Activated T-helper 17 cell treated with anti-CD3 and anti-CD28 coated beads, Interleukin-2, amount 50 U/mL, for 72 hours (primary cell): ENCODE measurements at regions not wholly inside any gene's neighbourhood (a gene's known extent, or its start where the extent isn't known, plus 50 kb on each side); places are given as distances from the start of the nearest gene placed in this dataset.

Source experiments
- ATAC-seq: fragments of 150-1000 bp; cut with Tn5 transposase; replicated peaks from 2 replicates; pipeline ENCODE4 v1.10.0; 2021; ENCODE audit warnings: mild to moderate bottlenecking, moderate library complexity
- H3K27ac Mint-ChIP-seq: one replicate; pipeline ENCODE4 v1.8.0; 2022; ENCODE audit warnings: mixed read lengths
- H3K27me3 Mint-ChIP-seq: one replicate; pipeline ENCODE4 v1.8.0; 2022; ENCODE audit warnings: mixed read lengths
- H3K36me3 Mint-ChIP-seq: one replicate; pipeline ENCODE4 v1.8.0; 2022; ENCODE audit warnings: low read depth, mild to moderate bottlenecking, mixed read lengths
- H3K4me1 Mint-ChIP-seq: one replicate; pipeline ENCODE4 v1.8.0; 2022; ENCODE audit warnings: mixed read lengths
- H3K4me3 Mint-ChIP-seq: one replicate; pipeline ENCODE4 v1.8.0; 2022; ENCODE audit warnings: mild to moderate bottlenecking, mixed read lengths
- H3K9me3 Mint-ChIP-seq: one replicate; pipeline ENCODE4 v1.8.0; 2022; ENCODE audit warnings: mixed read lengths

GRCh38 chr19:30762651-30763050 is 390.5 kb downstream of the ZNF536 start:
- no peak for ATAC-seq
- Mint-ChIP-seq H3K27ac (no peak overlapping the region), H3K4me1 (no peaks in the 10 kb centered on the region), H3K36me3 (no peaks in the 10 kb centered on the region), H3K9me3 (peaks cover 4% of the 10 kb centered on the region), H3K4me3 (no peak overlapping the region), H3K27me3 (peaks cover 3% of the 10 kb centered on the region)

- H3K27ac Mint-ChIP-seq = no peak overlapping the region
- H3K36me3 Mint-ChIP-seq = no peaks in the 10 kb centered on the region
- peaks cover 3% of the 10 kb centered on the region for H3K27me3 Mint-ChIP-seq
- ATAC-seq = no peak
- no peak overlapping the region for H3K4me3 Mint-ChIP-seq
- no peaks in the 10 kb centered on the region for H3K4me1 Mint-ChIP-seq
- no peaks in the 10 kb centered on the region for H3K9me3 Mint-ChIP-seq
Observed at GRCh38 chr19:30760014-30760413, 387.8 kb downstream of the ZNF536 start.

GRCh38 chr19:30757837-30758617 is 385.8 kb downstream of the ZNF536 start:
- Mint-ChIP-seq H3K27me3 (peaks cover 5% of the 10 kb centered on the region), H3K4me3 (no peak overlapping the region), H3K9me3 (no peaks in the 10 kb centered on the region), H3K27ac (no peak overlapping the region), H3K4me1 (no peaks in the 10 kb centered on the region), H3K36me3 (no peaks in the 10 kb centered on the region)
- ATAC-seq = no peak

DNA sequence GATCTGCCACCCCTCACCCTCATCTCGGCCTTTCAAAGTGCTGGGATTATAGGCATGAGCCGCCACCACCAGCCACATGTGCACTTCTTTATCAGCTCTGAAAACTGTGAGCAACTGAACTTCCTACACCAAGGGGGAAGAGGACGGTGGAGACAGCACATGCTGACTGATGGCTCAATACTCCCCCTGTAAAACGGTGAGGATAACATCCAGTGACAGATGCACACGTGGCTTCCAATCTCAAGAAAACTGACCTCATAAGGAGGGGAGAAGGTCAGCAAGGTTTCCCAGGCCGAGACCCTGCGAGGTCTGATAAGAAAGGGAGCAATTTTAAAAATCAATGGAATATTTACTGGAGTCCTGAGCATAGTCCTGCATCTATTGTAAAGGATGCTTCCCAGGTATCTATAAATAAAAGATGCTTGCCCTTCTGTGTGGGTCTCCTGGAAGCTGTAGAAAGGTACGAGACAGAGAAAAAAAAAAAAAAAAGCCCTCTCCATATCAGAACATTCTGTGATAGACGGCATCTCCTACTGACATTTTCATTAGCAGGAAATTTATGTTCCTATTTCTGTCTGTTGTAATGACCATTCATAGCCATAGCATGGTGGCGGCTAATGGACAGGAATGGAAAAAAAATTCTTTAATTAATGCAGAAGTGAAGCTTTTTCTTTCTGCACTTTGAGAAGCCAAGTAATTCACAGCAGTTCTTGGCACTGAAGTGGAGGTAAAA is 385.1 kb downstream of the ZNF536 start:
- peaks cover 8% of the 10 kb centered on the region for H3K27me3 Mint-ChIP-seq
- no peak overlapping the region for H3K27ac Mint-ChIP-seq
- no peaks in the 10 kb centered on the region for H3K9me3 Mint-ChIP-seq
- H3K4me1 Mint-ChIP-seq = no peaks in the 10 kb centered on the region
- no peaks in the 10 kb centered on the region for H3K36me3 Mint-ChIP-seq
- ATAC-seq = no peak
- no peak overlapping the region for H3K4me3 Mint-ChIP-seq

DNA sequence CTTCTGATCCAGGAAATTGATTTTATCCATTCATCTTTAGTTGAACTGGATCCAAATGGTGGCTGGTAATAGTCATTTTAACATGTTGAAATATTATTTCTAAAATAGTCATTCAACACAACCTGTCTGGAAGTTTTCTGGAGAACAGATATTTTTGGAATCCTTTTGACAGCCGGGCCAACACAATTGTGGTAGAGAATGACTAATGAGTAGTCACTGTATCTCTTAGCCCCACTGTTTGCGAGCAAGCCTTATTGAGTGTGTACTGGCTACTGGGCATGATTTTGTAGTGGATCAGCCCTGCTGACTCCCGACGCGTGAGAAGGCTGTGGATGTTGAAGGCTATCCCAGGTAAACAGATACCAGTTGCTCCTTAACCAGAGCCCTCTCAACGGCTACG is 383.4 kb downstream of the ZNF536 start:
- no peak for ATAC-seq
- H3K9me3 Mint-ChIP-seq = no peaks in the 10 kb centered on the region
- no peaks in the 10 kb centered on the region for H3K4me1 Mint-ChIP-seq
- no peak overlapping the region for H3K4me3 Mint-ChIP-seq
- H3K27ac Mint-ChIP-seq = no peak overlapping the region
- H3K27me3 Mint-ChIP-seq = peaks cover 8% of the 10 kb centered on the region
- H3K36me3 Mint-ChIP-seq = no peaks in the 10 kb centered on the region

DNA sequence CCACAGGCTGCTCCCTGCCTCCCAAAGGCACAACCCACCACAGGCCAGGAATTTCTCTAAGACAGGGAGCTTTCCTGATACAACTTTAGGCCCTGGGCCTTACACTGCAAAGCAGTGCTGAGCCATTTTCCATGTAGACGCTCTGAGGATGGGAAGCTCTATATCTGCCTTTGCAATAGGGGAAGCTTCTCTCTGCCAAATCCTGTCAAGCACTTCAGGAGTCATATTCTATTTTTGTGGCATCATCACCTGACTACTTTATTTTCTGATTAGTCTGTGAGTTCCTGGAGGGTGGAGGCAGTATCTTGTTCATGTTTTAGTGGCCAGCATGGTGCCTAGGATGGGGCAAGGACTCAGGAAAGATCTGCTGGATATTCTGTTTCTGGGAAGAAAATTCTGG is 382.0 kb downstream of the ZNF536 start:
- no peak overlapping the region for H3K4me3 Mint-ChIP-seq
- ATAC-seq = no peak
- no peaks in the 10 kb centered on the region for H3K4me1 Mint-ChIP-seq
- no peak overlapping the region for H3K27ac Mint-ChIP-seq
- H3K9me3 Mint-ChIP-seq = peaks cover 11% of the 10 kb centered on the region
- no peaks in the 10 kb centered on the region for H3K36me3 Mint-ChIP-seq
- H3K27me3 Mint-ChIP-seq = peaks cover 10% of the 10 kb centered on the region

DNA sequence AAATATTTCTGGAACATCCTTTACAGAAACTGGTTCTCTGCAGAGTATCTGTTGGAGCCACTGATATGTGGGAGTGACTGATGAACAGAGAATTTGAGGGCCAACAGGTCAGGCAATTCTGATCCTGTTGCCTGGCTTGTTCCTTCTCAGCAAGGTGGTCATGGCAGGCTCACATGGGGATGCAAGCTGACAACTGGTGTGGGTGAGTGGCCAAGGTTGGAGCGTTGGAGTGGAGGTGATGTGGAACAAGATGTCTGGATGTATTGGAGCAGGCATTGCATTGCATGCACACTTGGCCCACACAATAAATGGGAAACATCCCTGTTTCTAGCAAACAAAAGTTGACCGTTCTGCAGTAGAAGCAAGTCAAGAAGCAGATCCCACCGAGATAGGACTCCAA is 380.7 kb downstream of the ZNF536 start:
- Mint-ChIP-seq H3K27me3 (peaks cover 10% of the 10 kb centered on the region), H3K4me1 (no peaks in the 10 kb centered on the region), H3K36me3 (no peaks in the 10 kb centered on the region), H3K27ac (no peak overlapping the region), H3K9me3 (peaks cover 11% of the 10 kb centered on the region), H3K4me3 (no peak overlapping the region)
- ATAC-seq = no peak

DNA sequence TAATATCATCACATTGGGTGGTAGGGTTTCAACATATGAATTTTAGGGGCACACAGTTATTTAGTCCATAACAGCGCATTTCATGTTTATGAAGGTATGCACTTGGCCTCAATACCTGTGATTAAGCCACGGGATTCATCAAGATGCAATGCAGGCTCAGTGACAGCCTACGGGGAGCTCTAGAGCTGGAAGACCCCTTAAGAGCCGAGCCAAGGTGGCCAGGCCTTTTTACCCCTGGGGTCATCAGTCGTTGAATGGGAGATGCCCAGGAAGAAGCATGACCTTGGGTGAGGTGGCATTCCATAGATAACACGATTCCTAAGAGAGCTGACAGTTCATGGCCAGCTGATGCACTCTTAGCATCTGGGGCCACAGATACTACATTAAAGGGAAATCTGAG is 380.0 kb downstream of the ZNF536 start:
- no peak for ATAC-seq
- no peak overlapping the region for H3K27ac Mint-ChIP-seq
- no peaks in the 10 kb centered on the region for H3K36me3 Mint-ChIP-seq
- no peak overlapping the region for H3K4me3 Mint-ChIP-seq
- peaks cover 10% of the 10 kb centered on the region for H3K27me3 Mint-ChIP-seq
- H3K9me3 Mint-ChIP-seq = peaks cover 11% of the 10 kb centered on the region
- no peaks in the 10 kb centered on the region for H3K4me1 Mint-ChIP-seq

DNA sequence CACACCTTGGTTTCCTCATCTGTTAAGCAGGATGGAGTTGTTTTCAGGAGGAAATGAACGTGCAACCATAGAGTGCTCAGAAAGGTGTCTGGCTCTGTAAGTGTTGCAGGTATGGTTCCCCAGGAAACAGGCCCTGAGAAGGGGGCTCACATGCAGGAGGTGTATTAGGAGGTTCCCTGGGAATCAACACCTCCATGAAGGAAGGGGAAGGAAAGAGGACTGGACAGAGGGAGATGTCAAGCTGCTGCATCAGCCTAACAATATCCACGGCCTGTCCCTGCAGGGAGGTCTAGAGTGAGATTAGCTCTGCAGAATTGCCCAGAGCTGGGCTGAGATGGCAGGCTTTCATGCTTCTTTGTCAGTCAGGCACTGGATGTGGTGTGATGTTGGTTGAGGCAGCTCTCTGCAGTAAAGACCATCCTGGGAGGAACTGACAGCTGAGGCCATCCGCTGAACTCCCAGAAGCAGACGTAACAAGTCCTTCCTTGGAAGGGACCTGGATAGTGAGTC is 373.3 kb downstream of the ZNF536 start:
- ATAC-seq = no peak
- no peak overlapping the region for H3K27ac Mint-ChIP-seq

DNA sequence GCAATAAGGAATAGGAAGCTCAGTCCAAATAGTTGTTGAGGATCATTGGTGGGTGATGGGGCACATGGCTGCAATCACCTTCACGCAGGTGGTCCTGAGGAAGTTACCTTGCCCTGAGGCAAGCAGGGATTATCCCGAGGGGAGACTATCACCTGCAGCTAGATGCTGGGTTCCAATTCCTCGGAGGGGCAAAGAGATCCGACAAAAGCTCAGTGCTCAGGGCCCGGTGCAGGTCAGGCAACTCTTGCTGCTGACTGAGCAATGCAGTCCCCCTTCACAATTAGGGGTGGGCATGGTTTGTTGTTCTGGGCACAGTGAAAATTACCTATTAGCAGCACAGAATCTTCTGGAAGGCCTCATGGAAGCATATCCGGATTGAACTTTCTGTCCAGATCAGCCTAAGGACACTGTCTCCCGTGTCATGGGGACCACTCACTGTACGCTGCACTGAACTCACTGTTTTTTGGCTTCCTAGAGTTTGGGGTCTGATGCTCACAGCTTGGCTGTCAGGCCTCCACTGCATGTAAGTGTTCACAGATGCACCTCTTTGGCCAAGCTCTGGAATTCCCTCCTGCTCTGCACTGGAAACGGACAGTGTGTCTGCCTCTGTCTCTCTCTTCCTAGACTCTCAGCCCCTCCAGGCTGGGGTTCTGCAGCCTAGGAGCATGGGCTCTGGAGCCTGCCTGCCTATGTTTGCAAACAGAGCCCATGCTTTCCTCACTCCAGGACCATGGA is 372.7 kb downstream of the ZNF536 start:
- Mint-ChIP-seq H3K36me3 (no peaks in the 10 kb centered on the region), H3K4me1 (no peaks in the 10 kb centered on the region), H3K27me3 (peaks cover 13% of the 10 kb centered on the region), H3K4me3 (no peak overlapping the region), H3K9me3 (peaks cover 5% of the 10 kb centered on the region), H3K27ac (no peak overlapping the region)
- ATAC-seq = no peak

More for the DNA sequence above, 373.3 kb downstream of the ZNF536 start:
- Mint-ChIP-seq H3K4me3 (no peak overlapping the region), H3K4me1 (no peaks in the 10 kb centered on the region), H3K36me3 (no peaks in the 10 kb centered on the region), H3K9me3 (peaks cover 11% of the 10 kb centered on the region), H3K27me3 (peaks cover 16% of the 10 kb centered on the region)

DNA sequence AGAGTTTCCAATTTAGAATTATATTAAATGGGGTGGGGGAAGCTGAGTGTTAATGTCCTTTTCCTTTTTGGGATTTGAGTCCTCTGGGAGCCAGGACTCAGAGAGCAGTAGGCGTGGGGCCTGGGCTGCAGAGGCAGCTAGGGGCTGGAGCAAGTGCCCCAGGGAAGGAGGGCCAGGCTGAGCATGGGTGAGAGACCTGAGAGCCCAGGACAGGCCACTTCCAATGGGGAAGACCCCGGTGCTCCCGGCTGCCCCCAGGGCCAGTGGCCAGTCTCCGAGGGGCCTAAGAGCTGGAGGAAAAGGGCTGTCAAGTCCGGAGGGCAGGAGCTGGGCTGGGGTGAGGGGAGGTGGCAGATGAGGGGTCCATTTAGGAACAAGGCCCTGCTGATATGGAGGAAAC is 371.5 kb downstream of the ZNF536 start:
- Mint-ChIP-seq H3K9me3 (no peaks in the 10 kb centered on the region), H3K4me3 (no peak overlapping the region), H3K27me3 (peaks cover 13% of the 10 kb centered on the region), H3K27ac (no peak overlapping the region), H3K36me3 (no peaks in the 10 kb centered on the region), H3K4me1 (no peaks in the 10 kb centered on the region)
- ATAC-seq = no peak

GRCh38 chr19:30743011-30743410 is 370.8 kb downstream of the ZNF536 start:
- H3K27me3 Mint-ChIP-seq = peaks cover 13% of the 10 kb centered on the region
- no peak for ATAC-seq
- H3K36me3 Mint-ChIP-seq = no peaks in the 10 kb centered on the region
- H3K4me1 Mint-ChIP-seq = no peaks in the 10 kb centered on the region
- no peak overlapping the region for H3K27ac Mint-ChIP-seq
- no peak overlapping the region for H3K4me3 Mint-ChIP-seq
- H3K9me3 Mint-ChIP-seq = no peaks in the 10 kb centered on the region

- no peaks in the 10 kb centered on the region for H3K36me3 Mint-ChIP-seq
- H3K4me1 Mint-ChIP-seq = no peaks in the 10 kb centered on the region
- H3K27me3 Mint-ChIP-seq = peaks cover 13% of the 10 kb centered on the region
- no peak overlapping the region for H3K4me3 Mint-ChIP-seq
- ATAC-seq = no peak
- H3K27ac Mint-ChIP-seq = no peak overlapping the region
- H3K9me3 Mint-ChIP-seq = no peaks in the 10 kb centered on the region
Observed at GRCh38 chr19:30742406-30742938, 370.3 kb downstream of the ZNF536 start.

GRCh38 chr19:30741566-30741965 is 369.4 kb downstream of the ZNF536 start:
- no peak for ATAC-seq
- peaks cover 17% of the 10 kb centered on the region for H3K27me3 Mint-ChIP-seq
- H3K27ac Mint-ChIP-seq = no peak overlapping the region
- H3K4me3 Mint-ChIP-seq = no peak overlapping the region
- H3K36me3 Mint-ChIP-seq = no peaks in the 10 kb centered on the region
- no peaks in the 10 kb centered on the region for H3K4me1 Mint-ChIP-seq
- H3K9me3 Mint-ChIP-seq = no peaks in the 10 kb centered on the region
